GM19240 (cell line): ENCODE measurements at regions not wholly inside any gene's neighbourhood (a gene's known extent, or its start where the extent isn't known, plus 50 kb on each side); places are given as distances from the start of the nearest gene placed in this dataset.

ENCODE experiments used
- DNase-seq: peaks from one replicate; pipeline ENCODE4 v3.0.0; 2011; ENCODE audit warnings: low spot score; ENCODE audit not compliant: insufficient read length

GRCh38 chr10:111973306-111973705, 210.3 kb downstream of the GPAM start:
- no peak for DNase-seq

- no peak for DNase-seq
These were observed 209.7 kb downstream of the GPAM start for GRCh38 chr10:111973826-111974225.

GRCh38 chr10:111974325-111974724, 209.2 kb downstream of the GPAM start:
- no peak for DNase-seq

GRCh38 chr10:111976557-111976956, 207.0 kb downstream of the GPAM start:
- DNase-seq, result no peak

- no peak for DNase-seq
These were observed 199.5 kb downstream of the GPAM start for GRCh38 chr10:111984057-111984456.

GRCh38 chr10:111986079-111986478, 197.5 kb downstream of the GPAM start:
- no peak for DNase-seq

- no peak for DNase-seq
These were observed 194.9 kb downstream of the GPAM start for GRCh38 chr10:111988646-111989045.

GRCh38 chr10:111989136-111989911, 194.2 kb downstream of the GPAM start:
- DNase-seq, result no peak

- no peak for DNase-seq
These were observed 192.8 kb downstream of the GPAM start for GRCh38 chr10:111990734-111991133.

GRCh38 chr10:111993321-111993720, 190.2 kb downstream of the GPAM start:
- no peak for DNase-seq

- no peak for DNase-seq
These were observed 189.6 kb downstream of the GPAM start for GRCh38 chr10:111993872-111994426.

- DNase-seq, result peak; percentile 28
These were observed 187.5 kb downstream of the GPAM start for GRCh38 chr10:111996103-111996502.

- DNase-seq, result no peak
These were observed 184.8 kb downstream of the GPAM start for GRCh38 chr10:111998728-111999127.

GRCh38 chr10:111999205-111999914, 184.2 kb downstream of the GPAM start:
- DNase-seq, result no peak

- no peak for DNase-seq
These were observed 183.7 kb downstream of the GPAM start for GRCh38 chr10:111999915-112000302.

GRCh38 chr10:112000466-112000865, 183.1 kb downstream of the GPAM start:
- DNase-seq, result no peak

GRCh38 chr10:112002206-112002605, 181.4 kb downstream of the GPAM start:
- no peak for DNase-seq

- no peak for DNase-seq
These were observed 179.5 kb downstream of the GPAM start for GRCh38 chr10:112004075-112004474.

GRCh38 chr10:112005044-112005443, 178.5 kb downstream of the GPAM start:
- no peak for DNase-seq

- DNase-seq, result no peak
These were observed 177.2 kb downstream of the GPAM start for GRCh38 chr10:112006407-112006806.

GRCh38 chr10:112006831-112007230, 176.7 kb downstream of the GPAM start:
- no peak for DNase-seq

GRCh38 chr10:112022196-112022595, 161.4 kb downstream of the GPAM start:
- no peak for DNase-seq

GRCh38 chr10:112024079-112024478, 159.5 kb downstream of the GPAM start:
- no peak for DNase-seq
